GM23338 (cell line): ENCODE measurements at regions not wholly inside any gene's neighbourhood (a gene's known extent, or its start where the extent isn't known, plus 50 kb on each side); places are given as distances from the start of the nearest gene placed in this dataset.

Experiments
- ATAC-seq: fragments of 200-7000 bp; cut with Tn5 transposase; 3 replicates; pipeline ENCODE4 v1.9.1; 2020
- DNase-seq: peaks from one replicate; pipeline ENCODE4 v3.0.0-alpha.2; 2015; ENCODE audit warnings: low spot score
- H2AFZ ChIP-seq: fragments of 200-600 bp; sonication (generic); 2 replicates; pipeline ENCODE4 v1.8.0; 2016; ENCODE audit warnings: antibody characterized with exemption, mild to moderate bottlenecking, moderate library complexity
- H3F3A ChIP-seq: fragments of 200-600 bp; sonication (generic); replicated peaks from 2 replicates; pipeline ENCODE4 v1.8.0; 2017; ENCODE audit warnings: antibody characterized with exemption, mixed run types, low read depth
- H3K27ac ChIP-seq: fragments of 200-600 bp; sonication (generic); 2 replicates; pipeline ENCODE4 v1.6.1; 2016; ENCODE audit warnings: low read depth
- H3K27me3 ChIP-seq: fragments of 200-600 bp; sonication (generic); 2 replicates; pipeline ENCODE4 v1.8.0; 2016; ENCODE audit warnings: mild to moderate bottlenecking, mixed run types, moderate library complexity; ENCODE audit not compliant: insufficient read depth
- H3K36me3 ChIP-seq: fragments of 200-600 bp; sonication (generic); 2 replicates; pipeline ENCODE4 v1.8.0; 2016; ENCODE audit warnings: mild to moderate bottlenecking; ENCODE audit not compliant: insufficient read depth
- H3K4me1 ChIP-seq: fragments of 200-600 bp; sonication (generic); 2 replicates; pipeline ENCODE4 v1.8.0; 2016; ENCODE audit warnings: mild to moderate bottlenecking, moderate library complexity; ENCODE audit not compliant: insufficient read depth
- H3K4me2 ChIP-seq: fragments of 200-600 bp; sonication (generic); 2 replicates; pipeline ENCODE4 v1.7.1; 2017; ENCODE audit warnings: mixed run types
- H3K4me3 ChIP-seq: fragments of 200-600 bp; sonication (generic); 2 replicates; pipeline ENCODE4 v1.6.1; 2016; ENCODE audit warnings: mixed run types
- H3K79me2 ChIP-seq: fragments of 200-600 bp; sonication (generic); replicated peaks from 2 replicates; pipeline ENCODE4 v1.8.0; 2017; ENCODE audit warnings: mild to moderate bottlenecking; ENCODE audit not compliant: insufficient read depth
- H3K9me2 ChIP-seq: fragments of 200-600 bp; sonication (generic); 2 replicates; pipeline ENCODE4 v1.8.0; 2017; ENCODE audit not compliant: insufficient read depth
- H4K20me1 ChIP-seq: fragments of 200-600 bp; sonication (generic); replicated peaks from 2 replicates; pipeline ENCODE4 v1.8.0; 2017; ENCODE audit warnings: mild to moderate bottlenecking; ENCODE audit not compliant: insufficient read depth
- H3K27ac Mint-ChIP-seq: 2 replicates; pipeline ENCODE4 v1.8.0; 2020; ENCODE audit warnings: inconsistent platforms, mild to moderate bottlenecking, moderate library complexity, mixed read lengths
- H3K27me3 Mint-ChIP-seq: 3 replicates; pipeline ENCODE4 v1.8.0; 2022; ENCODE audit warnings: low read depth, mild to moderate bottlenecking, moderate library complexity, mixed read lengths, inconsistent platforms; ENCODE audit not compliant: insufficient read depth, poor library complexity
- H3K36me3 Mint-ChIP-seq: 3 replicates; pipeline ENCODE4 v1.8.0; 2021; ENCODE audit warnings: low read depth, mild to moderate bottlenecking, inconsistent platforms, moderate library complexity, mixed read lengths
- H3K4me1 Mint-ChIP-seq: 3 replicates; pipeline ENCODE4 v1.8.0; 2020; ENCODE audit warnings: mild to moderate bottlenecking, inconsistent platforms, mixed read lengths
- H3K4me3 Mint-ChIP-seq: 3 replicates; pipeline ENCODE4 v1.8.0; 2021; ENCODE audit warnings: moderate library complexity, mild to moderate bottlenecking, inconsistent platforms, mixed read lengths
- H3K9me3 Mint-ChIP-seq: 3 replicates; pipeline ENCODE4 v1.8.0; 2020; ENCODE audit warnings: moderate library complexity, mild to moderate bottlenecking, inconsistent platforms, mixed read lengths
- EZH2phosphoT487 ChIP-seq: fragments of 200-600 bp; sonication (generic); IDR thresholded peaks from one replicate; pipeline ENCODE4 v1.8.1; 2018; ENCODE audit warnings: antibody characterized with exemption; ENCODE audit not compliant: unreplicated experiment
- STAT1 ChIP-seq: IDR thresholded peaks from one replicate; pipeline ENCODE4 v1.6.1; 2016; ENCODE audit warnings: antibody characterized with exemption; ENCODE audit not compliant: unreplicated experiment
- ZNF331 ChIP-seq: fragments of 250-450 bp; sonication (Bioruptor Pico); IDR thresholded peaks from 2 replicates; pipeline ENCODE4 v1.5.0; 2020; ENCODE audit warnings: low read depth, mild to moderate bottlenecking, moderate library complexity
- TF ChIP-seq, protein P1 (sequence below): IDR thresholded peaks from one replicate; pipeline ENCODE4 v1.6.1; 2018; ENCODE audit warnings: antibody characterized with exemption; ENCODE audit not compliant: unreplicated experiment
- TF ChIP-seq, protein P2 (sequence below): IDR thresholded peaks from 2 replicates; pipeline ENCODE4 v1.6.1; 2016; ENCODE audit warnings: antibody characterized with exemption
- TF ChIP-seq, protein P3 (sequence below), 2 experiments: fragments of 200-600 bp in 1 of 2; sonication (generic) in 1 of 2; conservative IDR thresholded peaks; 2 replicates each; pipeline versions ENCODE4 v1.5.1 to v1.6.1; 2016 to 2017; ENCODE audit warnings: antibody characterized with exemption in 2 of 2, low read depth in 2 of 2, mild to moderate bottlenecking in 2 of 2, moderate library complexity in 1 of 2

DNA sequence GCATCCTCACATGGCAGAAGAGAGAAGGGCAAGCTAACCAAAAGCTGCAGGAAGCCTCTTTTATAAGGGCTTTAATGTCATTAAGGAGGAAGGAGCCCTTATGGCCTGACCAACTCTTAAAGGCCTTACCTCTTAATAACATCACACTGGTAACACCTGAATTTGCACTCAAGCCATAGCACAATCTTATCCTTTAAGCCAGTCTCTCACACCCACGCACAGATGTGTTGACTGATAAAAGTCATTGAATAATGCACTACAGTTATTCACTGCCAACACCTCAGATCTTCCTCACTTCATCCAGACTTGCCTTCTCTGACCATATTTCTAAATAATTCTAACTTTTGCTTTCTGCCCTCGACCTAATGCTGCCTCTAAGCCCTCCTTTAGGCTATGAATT, 516.8 kb downstream of the ADCYAP1 start:
- no peak overlapping the region for H3K27ac ChIP-seq
- no peaks in the 10 kb centered on the region for H3K36me3 ChIP-seq
- no peak for DNase-seq
- TF ChIP-seq ZNF331: no peak
- TF ChIP-seq, protein P1, sequence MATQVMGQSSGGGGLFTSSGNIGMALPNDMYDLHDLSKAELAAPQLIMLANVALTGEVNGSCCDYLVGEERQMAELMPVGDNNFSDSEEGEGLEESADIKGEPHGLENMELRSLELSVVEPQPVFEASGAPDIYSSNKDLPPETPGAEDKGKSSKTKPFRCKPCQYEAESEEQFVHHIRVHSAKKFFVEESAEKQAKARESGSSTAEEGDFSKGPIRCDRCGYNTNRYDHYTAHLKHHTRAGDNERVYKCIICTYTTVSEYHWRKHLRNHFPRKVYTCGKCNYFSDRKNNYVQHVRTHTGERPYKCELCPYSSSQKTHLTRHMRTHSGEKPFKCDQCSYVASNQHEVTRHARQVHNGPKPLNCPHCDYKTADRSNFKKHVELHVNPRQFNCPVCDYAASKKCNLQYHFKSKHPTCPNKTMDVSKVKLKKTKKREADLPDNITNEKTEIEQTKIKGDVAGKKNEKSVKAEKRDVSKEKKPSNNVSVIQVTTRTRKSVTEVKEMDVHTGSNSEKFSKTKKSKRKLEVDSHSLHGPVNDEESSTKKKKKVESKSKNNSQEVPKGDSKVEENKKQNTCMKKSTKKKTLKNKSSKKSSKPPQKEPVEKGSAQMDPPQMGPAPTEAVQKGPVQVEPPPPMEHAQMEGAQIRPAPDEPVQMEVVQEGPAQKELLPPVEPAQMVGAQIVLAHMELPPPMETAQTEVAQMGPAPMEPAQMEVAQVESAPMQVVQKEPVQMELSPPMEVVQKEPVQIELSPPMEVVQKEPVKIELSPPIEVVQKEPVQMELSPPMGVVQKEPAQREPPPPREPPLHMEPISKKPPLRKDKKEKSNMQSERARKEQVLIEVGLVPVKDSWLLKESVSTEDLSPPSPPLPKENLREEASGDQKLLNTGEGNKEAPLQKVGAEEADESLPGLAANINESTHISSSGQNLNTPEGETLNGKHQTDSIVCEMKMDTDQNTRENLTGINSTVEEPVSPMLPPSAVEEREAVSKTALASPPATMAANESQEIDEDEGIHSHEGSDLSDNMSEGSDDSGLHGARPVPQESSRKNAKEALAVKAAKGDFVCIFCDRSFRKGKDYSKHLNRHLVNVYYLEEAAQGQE: no peak
- TF ChIP-seq, protein P2, sequence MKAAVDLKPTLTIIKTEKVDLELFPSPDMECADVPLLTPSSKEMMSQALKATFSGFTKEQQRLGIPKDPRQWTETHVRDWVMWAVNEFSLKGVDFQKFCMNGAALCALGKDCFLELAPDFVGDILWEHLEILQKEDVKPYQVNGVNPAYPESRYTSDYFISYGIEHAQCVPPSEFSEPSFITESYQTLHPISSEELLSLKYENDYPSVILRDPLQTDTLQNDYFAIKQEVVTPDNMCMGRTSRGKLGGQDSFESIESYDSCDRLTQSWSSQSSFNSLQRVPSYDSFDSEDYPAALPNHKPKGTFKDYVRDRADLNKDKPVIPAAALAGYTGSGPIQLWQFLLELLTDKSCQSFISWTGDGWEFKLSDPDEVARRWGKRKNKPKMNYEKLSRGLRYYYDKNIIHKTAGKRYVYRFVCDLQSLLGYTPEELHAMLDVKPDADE: no peak
- TF ChIP-seq EZH2phosphoT487: no peak
- no peaks in the 10 kb centered on the region for H3F3A ChIP-seq
- no peaks in the 10 kb centered on the region for H4K20me1 ChIP-seq
- H2AFZ ChIP-seq: no peak overlapping the region
- H3K36me3 Mint-ChIP-seq: no peaks in the 10 kb centered on the region
- no peak overlapping the region for H3K4me3 Mint-ChIP-seq
- H3K9me3 Mint-ChIP-seq: no peaks in the 10 kb centered on the region
- no peaks in the 10 kb centered on the region for H3K27me3 Mint-ChIP-seq
- H3K9me2 ChIP-seq: no peaks in the 10 kb centered on the region
- ATAC-seq: no peak
- no peaks in the 10 kb centered on the region for H3K79me2 ChIP-seq
- no peaks in the 10 kb centered on the region for H3K4me1 ChIP-seq
- H3K4me2 ChIP-seq: no peak overlapping the region
- no peaks in the 10 kb centered on the region for H3K27me3 ChIP-seq
- H3K4me1 Mint-ChIP-seq: no peaks in the 10 kb centered on the region
- no peak overlapping the region for H3K27ac Mint-ChIP-seq
- no peak overlapping the region for H3K4me3 ChIP-seq

DNA sequence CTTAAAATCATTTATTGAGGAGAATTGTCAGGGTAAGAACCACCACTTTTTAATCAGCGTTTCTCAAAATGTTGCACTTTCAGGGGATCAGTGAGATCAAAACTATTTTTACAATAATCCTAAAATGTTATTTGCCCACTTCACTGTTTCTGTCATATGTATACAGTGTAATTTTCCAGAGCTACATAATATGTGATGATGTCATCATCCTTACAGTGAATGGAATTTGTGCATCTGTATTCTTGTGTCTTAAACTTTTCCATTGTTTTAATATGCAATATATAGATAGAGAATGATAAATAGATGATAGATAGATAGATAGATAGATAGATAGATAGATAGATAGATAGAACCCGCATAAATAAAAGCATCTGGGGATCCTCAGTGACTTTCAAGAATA, 518.0 kb downstream of the ADCYAP1 start:
- Histone ChIP-seq H3F3A (no peaks in the 10 kb centered on the region), H3K4me1 (no peaks in the 10 kb centered on the region), H4K20me1 (no peaks in the 10 kb centered on the region), H3K27ac (no peak overlapping the region), H3K79me2 (no peaks in the 10 kb centered on the region), H3K4me2 (no peak overlapping the region), H2AFZ (no peak overlapping the region), H3K9me2 (no peaks in the 10 kb centered on the region), H3K27me3 (no peaks in the 10 kb centered on the region), H3K36me3 (no peaks in the 10 kb centered on the region), H3K4me3 (no peak overlapping the region)
- Mint-ChIP-seq H3K27ac (no peak overlapping the region), H3K27me3 (no peaks in the 10 kb centered on the region), H3K9me3 (no peaks in the 10 kb centered on the region), H3K4me1 (no peaks in the 10 kb centered on the region), H3K36me3 (no peaks in the 10 kb centered on the region), H3K4me3 (no peak overlapping the region)
- ATAC-seq (no peak), DNase-seq (no peak)
- TF ChIP-seq EZH2phosphoT487 (no peak), STAT1 (no peak)
- TF ChIP-seq, protein P1: no peak
- TF ChIP-seq, protein P3, sequence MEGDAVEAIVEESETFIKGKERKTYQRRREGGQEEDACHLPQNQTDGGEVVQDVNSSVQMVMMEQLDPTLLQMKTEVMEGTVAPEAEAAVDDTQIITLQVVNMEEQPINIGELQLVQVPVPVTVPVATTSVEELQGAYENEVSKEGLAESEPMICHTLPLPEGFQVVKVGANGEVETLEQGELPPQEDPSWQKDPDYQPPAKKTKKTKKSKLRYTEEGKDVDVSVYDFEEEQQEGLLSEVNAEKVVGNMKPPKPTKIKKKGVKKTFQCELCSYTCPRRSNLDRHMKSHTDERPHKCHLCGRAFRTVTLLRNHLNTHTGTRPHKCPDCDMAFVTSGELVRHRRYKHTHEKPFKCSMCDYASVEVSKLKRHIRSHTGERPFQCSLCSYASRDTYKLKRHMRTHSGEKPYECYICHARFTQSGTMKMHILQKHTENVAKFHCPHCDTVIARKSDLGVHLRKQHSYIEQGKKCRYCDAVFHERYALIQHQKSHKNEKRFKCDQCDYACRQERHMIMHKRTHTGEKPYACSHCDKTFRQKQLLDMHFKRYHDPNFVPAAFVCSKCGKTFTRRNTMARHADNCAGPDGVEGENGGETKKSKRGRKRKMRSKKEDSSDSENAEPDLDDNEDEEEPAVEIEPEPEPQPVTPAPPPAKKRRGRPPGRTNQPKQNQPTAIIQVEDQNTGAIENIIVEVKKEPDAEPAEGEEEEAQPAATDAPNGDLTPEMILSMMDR (conservative IDR thresholded peaks at IDR 0.05; ENCODE audit: low read depth in 2 of 2): no peak
